HepG2 (cell line): ENCODE measurements at regions not wholly inside any gene's neighbourhood (a gene's known extent, or its start where the extent isn't known, plus 50 kb on each side); places are given as distances from the start of the nearest gene placed in this dataset.

ENCODE experiments used
- AKNA ChIP-seq: sonication (generic); formaldehyde crosslinking; IDR thresholded peaks from 2 replicates; pipeline ENCODE4 v1.4.0; 2020; ENCODE audit warnings: missing genetic modification reagents, borderline replicate concordance
- ARID5B ChIP-seq: IDR thresholded peaks from 2 replicates; pipeline ENCODE4 v1.4.0; 2020; ENCODE audit warnings: mild to moderate bottlenecking, missing genetic modification reagents
- ATF2 ChIP-seq: sonication (generic); formaldehyde crosslinking; IDR thresholded peaks from 2 replicates; pipeline ENCODE4 v1.4.0; 2020; ENCODE audit warnings: missing genetic modification reagents
- HMG20A ChIP-seq: IDR thresholded peaks from 2 replicates; pipeline ENCODE4 v1.6.1; 2016; ENCODE audit warnings: borderline replicate concordance
- NFRKB ChIP-seq: fragments of 450-650 bp; IDR thresholded peaks from 2 replicates; pipeline ENCODE4 v1.6.1; 2017
- NPAS2 ChIP-seq: sonication (generic); formaldehyde crosslinking; IDR thresholded peaks from 2 replicates; pipeline ENCODE4 v1.8.0; 2022; ENCODE audit warnings: mild to moderate bottlenecking, missing genetic modification reagents, borderline replicate concordance
- NR1H2 ChIP-seq: sonication (generic); formaldehyde crosslinking; IDR thresholded peaks from 2 replicates; pipeline ENCODE4 v1.8.1; 2022; ENCODE audit warnings: low read depth, missing genetic modification reagents, borderline replicate concordance
- PHF8 ChIP-seq: sonication (generic); formaldehyde crosslinking; IDR thresholded peaks from 2 replicates; pipeline ENCODE4 v1.5.0; 2020; ENCODE audit warnings: missing genetic modification reagents
- SMC3 ChIP-seq: IDR thresholded peaks from 2 replicates; pipeline ENCODE4 v1.6.1; 2011; ENCODE audit warnings: low read length, improper control_type of control experiment
- SRF ChIP-seq: IDR thresholded peaks from 2 replicates; pipeline ENCODE4 v1.6.1; 2011; ENCODE audit warnings: mild to moderate bottlenecking, low read depth, low read length, moderate library complexity
- STAG1 ChIP-seq: sonication (generic); formaldehyde crosslinking; IDR thresholded peaks from 2 replicates; pipeline ENCODE4 v1.4.0; 2020; ENCODE audit warnings: missing genetic modification reagents
- ZBTB26 ChIP-seq: IDR thresholded peaks from 2 replicates; pipeline ENCODE4 v1.6.1; 2016; ENCODE audit warnings: missing compliant biosample characterization, missing genetic modification reagents, borderline replicate concordance
- ZNF30 ChIP-seq: sonication (generic); formaldehyde crosslinking; IDR thresholded peaks from 2 replicates; pipeline ENCODE4 v1.5.0; 2020; ENCODE audit warnings: mild to moderate bottlenecking, missing genetic modification reagents
- ZNF34 ChIP-seq: sonication (generic); formaldehyde crosslinking; IDR thresholded peaks from 2 replicates; pipeline ENCODE4 v1.4.0; 2020; ENCODE audit warnings: mild to moderate bottlenecking, missing genetic modification reagents, borderline replicate concordance
- ZNF512 ChIP-seq: sonication (generic); formaldehyde crosslinking; IDR thresholded peaks from 2 replicates; pipeline ENCODE4 v1.4.0; 2020; ENCODE audit warnings: mild to moderate bottlenecking, missing genetic modification reagents
- ZSCAN22 ChIP-seq: sonication (generic); formaldehyde crosslinking; IDR thresholded peaks from 2 replicates; pipeline ENCODE4 v1.4.0; 2020; ENCODE audit warnings: mild to moderate bottlenecking, missing genetic modification reagents

- TF ChIP-seq ZBTB26 (CRISPR knock-in tag) (no peak), ATF2 (CRISPR knock-in tag) (no peak), NFRKB (no peak), STAG1 (CRISPR knock-in tag) (peak; percentile 78), ZNF30 (CRISPR knock-in tag) (no peak), NR1H2 (CRISPR knock-in tag) (no peak), HMG20A (CRISPR knock-in tag) (no peak), NPAS2 (CRISPR knock-in tag) (no peak), ZNF512 (CRISPR knock-in tag) (no peak), ARID5B (0 out of 2 replicates have a peak, but pooled peaks have one; percentile 11), SRF (no peak), ZNF34 (CRISPR knock-in tag) (no peak), AKNA (CRISPR knock-in tag) (no peak), ZSCAN22 (CRISPR knock-in tag) (no peak), PHF8 (CRISPR knock-in tag) (no peak), SMC3 (peak; percentile 42; the same call in 1 of the 2 replicates)
Measured at GRCh38 chr18:41391616-41392595, 563.1 kb upstream of the PIK3C3 start (continued).
